HCEC 1CT (cell line): ENCODE measurements at regions not wholly inside any gene's neighbourhood (a gene's known extent, or its start where the extent isn't known, plus 50 kb on each side); places are given as distances from the start of the nearest gene placed in this dataset.

Source experiments
- DNase-seq: peaks from one replicate; pipeline ENCODE4 v3.0.0-alpha.2; 2017

DNA sequence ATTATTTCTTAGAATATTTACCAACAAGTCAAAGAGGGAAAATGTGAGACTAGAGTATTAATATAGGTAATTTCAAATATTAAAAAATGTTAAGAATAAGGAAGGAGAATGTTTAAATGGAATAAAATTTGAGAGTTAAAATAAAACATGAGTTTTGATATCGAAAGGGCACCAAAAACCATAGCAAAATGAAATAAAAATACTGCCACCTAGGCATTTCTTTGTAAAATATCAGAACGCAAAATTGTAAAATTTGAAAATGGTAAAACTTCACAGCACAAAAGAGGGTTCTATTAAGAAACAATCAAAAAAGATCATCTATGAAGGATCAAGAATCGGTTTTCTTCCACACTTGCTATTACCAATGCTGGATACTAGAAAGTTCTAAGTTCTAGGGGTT is 418.3 kb downstream of the TAF11L14 start:
- no peak for DNase-seq

DNA sequence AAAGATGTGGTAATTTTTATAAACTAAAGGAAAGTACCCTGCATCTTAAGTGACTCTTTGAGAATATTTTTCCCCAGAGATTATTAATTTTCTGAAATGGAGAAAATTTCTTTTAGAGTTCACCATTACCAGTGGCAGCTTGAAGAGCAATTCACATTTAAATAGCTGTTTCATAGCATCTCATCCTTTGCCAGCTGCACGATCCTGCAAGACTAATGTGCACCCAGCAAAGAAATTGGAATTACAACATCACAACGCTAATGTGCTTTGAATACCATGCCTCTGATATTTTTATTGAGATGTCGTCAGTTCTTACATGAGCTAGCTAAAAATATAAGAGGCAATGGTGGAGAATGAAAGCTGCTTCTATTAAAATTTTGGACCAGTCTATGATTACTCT is 423.5 kb downstream of the TAF11L14 start:
- no peak for DNase-seq

DNA sequence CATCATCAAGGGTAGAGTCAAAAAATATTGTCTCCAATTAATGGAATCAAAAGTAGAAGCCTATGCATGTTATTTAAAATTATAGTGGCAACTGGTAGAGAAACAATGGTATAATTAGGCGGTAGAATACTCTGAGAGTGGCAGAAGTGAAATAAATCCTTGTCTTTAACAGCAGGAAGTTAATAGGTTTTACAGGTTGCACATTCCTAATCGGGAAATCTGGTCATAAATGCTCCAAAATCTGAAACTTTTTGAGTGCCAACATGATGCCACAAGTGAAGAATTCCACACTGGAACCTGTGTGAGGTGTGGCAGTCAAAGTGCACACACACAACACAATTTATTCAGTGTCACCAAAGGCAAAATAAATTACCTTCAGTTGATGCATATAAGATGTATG is 433.4 kb downstream of the TAF11L14 start:
- DNase-seq: no peak

- DNase-seq: no peak
Observed at GRCh38 chr5:18068826-18069225, 434.6 kb downstream of the TAF11L14 start.

DNA sequence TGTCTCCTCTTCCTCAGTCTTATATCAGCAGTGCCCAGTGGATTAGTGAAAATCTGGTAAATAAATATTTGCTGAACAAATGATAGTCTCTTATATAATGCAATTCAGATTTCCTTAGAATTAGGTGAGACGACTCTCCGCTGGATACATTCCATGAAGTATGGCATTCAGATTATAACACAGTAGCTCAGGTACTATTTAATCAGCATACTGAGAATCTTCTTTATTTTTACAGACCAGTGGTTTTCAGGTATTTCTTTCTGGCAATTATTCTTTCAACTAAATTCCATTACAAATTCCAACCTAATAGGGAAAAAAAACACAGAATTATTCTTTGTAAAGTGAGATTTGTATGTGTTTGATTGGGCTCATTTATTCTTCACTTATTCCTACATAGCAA is 435.5 kb downstream of the TAF11L14 start:
- DNase-seq: no peak

- DNase-seq: no peak
Observed at GRCh38 chr5:18072600-18072999, 438.3 kb downstream of the TAF11L14 start.

DNA sequence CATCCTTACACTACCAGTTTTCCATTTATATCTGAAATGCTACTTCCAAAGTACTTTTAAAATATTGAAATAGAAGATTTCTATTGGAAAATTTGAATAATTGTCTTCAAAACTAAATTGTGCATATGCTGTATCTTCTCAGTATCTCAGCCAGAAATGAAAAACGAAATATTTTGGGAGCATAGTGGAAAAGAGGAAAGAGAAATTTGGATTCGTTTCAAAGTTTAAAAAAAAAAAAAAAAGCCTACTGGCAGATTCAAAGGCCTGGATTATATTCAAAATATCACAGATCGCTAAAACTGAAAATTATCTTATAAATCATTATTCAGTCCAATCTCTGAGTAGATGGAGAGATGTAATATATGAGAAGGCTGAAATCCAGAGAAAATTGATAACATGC is 440.7 kb downstream of the TAF11L14 start:
- no peak for DNase-seq

DNA sequence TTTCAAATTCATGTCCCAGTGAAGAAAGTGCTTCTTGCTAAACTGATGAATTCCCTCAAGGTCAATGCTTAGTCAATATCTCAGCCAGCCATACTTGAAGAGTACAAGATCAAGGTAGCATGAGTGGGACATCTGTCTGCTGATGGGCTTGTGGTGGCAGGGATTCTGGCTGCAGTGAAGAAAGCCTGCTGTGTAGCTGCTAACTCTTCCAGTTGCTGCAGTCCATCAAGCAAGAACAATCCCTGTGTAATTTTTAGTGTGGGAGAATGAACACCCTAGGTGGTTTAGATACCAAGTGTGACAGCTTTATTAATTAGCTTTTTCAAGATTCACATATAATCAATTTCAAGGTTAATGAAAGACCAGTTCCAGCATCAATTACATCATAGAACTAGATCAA is 443.9 kb downstream of the TAF11L14 start:
- no peak for DNase-seq

DNA sequence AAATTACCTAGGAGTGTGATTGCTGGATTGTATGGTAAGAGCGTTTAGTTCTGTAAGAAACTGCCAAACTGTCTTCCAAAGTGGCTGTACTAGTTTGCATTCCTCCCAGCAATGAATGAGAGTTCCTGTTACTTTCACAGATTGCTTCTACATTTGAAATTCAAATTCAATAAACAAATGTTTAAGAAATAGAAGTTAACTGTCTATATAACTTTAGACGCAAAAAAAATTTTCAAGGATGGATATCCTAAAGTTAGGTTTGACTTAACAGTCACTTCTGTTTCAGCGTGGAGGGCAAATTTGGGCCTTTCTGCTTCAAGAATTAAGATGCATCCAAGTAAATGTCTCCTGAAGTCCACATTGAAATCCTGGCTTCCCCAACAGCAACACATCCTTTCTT is 445.6 kb downstream of the TAF11L14 start:
- no peak for DNase-seq

DNA sequence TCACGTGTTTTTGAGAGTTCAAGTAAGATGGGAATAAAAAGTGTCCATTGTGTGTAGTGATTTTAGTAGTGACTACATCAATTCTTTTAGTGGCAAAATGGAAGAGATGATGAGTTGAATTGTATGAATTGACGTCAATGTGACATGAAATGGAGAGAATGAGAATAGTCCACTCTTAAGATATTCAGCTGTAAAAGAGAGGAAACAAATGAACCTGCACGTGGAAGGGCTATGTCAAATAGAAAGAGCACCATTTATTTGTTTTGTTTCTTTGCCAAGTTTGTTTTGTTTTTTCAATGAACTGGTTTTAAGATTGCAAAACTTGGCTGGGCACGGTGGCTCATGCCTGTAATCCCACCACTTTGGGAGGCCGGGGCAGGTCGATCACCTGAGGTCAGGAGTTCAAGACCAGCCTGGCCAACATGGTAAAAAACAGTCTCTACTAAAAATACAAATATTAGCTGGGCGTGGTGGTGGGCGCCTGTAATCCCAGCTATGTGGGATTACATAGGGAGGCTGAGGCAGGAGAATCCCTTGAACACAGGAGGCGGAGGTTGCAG is 453.8 kb downstream of the TAF11L14 start:
- no peak for DNase-seq

GRCh38 chr5:18090177-18090576 is 455.9 kb downstream of the TAF11L14 start:
- no peak for DNase-seq

DNA sequence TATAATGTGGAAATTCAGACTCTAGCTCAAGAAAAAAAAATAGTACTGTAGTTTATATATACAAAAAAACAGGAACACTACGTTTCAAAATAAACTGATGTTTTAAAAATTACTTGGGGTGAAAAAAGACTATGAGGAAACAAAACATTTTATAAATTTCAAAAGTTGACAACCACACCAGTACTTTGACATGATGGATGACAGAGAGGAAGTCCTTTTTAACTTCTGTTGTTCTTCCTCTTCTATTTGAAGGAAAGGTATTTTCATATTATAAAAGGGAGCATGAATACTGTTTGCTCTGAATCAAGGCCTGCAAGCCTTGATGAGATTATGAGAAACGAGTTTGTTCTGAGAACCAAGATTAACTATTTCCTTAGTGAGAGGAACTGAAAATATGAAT is 456.9 kb downstream of the TAF11L14 start:
- DNase-seq: no peak

- DNase-seq: no peak
Observed at GRCh38 chr5:18091758-18092157, 457.5 kb downstream of the TAF11L14 start.

DNA sequence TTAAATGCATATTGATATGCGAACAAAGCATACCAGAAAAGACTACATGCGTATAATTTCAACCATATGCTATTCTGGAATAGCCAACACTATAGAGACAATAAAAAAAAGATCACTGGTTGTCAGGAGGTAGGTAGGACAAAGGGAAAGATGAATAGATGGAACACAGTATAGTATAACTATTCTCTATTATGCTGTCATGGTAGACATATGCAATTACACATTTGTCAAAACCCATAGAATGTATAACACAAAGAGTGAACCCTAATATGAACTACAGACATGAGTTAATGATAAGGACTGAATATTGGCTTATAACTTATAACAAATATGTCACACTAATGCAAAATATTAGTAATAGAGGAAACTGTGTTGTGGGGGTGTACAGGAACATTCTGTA is 460.8 kb downstream of the TAF11L14 start:
- no peak for DNase-seq

GRCh38 chr5:18097817-18098216 is 463.6 kb downstream of the TAF11L14 start:
- DNase-seq: no peak

DNA sequence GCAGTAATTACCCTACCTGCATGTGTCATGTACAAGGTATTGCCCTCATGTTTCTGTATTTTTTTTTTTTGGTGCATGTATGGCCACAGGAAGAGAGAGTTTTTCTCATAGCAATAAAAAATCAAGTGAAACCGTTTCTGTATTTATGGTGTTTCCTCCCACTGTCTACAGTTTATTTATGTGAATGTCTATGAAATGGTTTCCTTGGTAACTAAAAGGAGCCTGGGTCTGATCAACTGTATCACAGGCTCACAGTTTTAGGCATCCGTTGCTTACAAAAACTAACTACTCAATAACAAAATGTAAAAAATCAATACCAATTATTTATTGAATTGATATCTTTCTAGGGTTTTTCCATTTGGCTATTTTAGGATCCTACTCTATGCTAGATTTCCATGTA is 464.4 kb downstream of the TAF11L14 start:
- DNase-seq: no peak

DNA sequence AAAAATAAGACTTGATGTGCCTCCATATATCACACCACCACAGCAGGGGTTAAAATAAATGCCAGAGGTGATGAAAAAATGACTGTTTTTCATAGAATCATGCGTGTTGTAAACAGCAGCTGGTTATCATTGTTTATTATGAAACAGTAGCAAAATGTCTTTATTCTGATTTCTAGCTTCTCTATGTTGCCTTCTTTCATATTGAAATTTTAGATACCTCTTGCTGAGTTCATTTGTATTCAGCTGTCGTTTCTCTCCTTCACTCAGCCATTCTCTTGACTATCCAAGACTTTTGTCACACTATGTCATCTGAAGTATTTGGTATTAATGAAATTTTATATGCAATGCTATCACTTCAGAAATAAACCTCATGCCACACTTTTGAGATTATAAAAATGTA is 465.0 kb downstream of the TAF11L14 start:
- DNase-seq: no peak

- no peak for DNase-seq
Observed at GRCh38 chr5:18101532-18101931, 467.3 kb downstream of the TAF11L14 start.

DNA sequence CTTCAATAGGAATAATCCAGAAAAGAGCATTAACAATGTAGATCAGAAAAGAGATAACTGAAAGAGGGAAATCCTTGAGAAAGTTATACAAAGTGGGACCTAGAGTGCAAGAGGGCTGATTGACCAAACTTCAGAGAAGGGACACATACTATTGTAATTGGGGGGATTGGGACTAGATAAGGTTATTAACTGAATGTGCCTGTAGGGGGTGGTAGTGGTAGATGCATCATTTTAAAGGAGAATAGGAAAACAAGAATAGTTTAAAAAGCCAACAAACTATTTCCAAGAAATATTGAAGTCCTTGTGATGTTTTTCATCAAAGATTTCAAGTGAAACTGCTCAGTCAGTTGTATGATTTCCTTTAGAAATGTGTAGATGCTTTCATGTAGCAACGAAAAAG is 468.5 kb downstream of the TAF11L14 start:
- DNase-seq: no peak

DNA sequence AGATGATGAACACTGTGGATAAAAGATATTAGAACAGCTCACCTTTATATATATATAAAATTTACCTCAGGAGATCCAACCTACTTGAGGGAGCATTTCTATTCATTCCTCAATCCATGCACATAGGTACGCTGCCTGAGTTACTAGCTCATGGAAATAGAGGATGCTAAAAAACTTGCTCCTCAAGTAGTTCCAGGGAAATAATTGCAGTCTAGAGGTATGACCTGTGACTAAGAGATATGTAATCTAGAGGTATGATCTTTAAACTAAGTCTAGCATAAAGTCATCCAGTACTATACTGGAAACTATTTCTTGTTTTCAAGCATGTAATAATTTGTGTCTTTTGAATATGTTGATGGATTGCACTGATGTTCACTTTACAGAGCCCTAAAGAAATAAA is 471.2 kb downstream of the TAF11L14 start:
- DNase-seq: no peak

DNA sequence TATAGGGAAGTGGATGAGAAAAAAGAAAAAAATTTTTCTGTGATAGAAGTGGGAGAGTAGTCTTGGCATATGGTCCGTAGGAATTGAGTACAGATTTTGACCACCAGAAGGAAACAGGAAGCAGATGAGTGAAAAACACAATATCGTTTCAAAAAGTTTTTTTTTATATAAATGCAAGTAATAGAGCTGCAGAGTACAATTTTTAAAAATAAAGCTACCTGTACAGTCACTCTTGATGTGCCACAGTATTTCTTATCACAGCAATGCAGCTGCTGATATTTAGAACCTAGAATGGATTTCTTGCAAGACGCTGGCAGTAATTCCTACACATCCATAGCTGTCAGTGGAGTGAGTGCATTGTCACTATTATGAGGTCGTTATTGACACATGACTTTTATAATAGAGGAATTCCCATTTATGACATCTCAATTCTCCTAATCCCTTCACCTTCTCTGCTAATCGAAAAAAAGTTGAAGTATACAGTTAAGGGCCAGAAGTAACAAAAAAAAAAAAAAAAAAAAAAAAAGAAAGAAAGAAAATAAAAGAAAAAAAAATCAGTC is 477.7 kb downstream of the TAF11L14 start:
- no peak for DNase-seq

GRCh38 chr5:18113721-18114120 is 479.5 kb downstream of the TAF11L14 start:
- no peak for DNase-seq

GRCh38 chr5:18114151-18114757 is 480.0 kb downstream of the TAF11L14 start:
- no peak for DNase-seq

DNA sequence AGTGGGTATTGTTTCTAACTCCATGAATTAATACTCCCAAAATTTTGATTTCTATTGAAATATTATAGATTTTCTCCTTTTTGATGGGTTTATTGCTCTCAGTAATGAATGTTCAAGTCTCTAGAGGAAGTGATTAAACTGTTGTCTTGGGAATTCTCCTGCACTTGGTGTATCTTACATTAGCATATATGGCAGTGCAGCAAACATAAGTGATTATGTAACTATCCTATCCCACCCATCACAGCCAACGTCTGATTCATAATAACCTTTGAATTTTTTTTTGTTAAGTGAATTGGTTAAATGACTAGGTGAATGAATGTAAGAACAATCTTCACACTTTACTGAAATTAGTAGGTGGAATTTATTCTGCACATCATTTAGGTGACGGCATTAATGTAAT is 483.7 kb downstream of the TAF11L14 start:
- DNase-seq: no peak

DNA sequence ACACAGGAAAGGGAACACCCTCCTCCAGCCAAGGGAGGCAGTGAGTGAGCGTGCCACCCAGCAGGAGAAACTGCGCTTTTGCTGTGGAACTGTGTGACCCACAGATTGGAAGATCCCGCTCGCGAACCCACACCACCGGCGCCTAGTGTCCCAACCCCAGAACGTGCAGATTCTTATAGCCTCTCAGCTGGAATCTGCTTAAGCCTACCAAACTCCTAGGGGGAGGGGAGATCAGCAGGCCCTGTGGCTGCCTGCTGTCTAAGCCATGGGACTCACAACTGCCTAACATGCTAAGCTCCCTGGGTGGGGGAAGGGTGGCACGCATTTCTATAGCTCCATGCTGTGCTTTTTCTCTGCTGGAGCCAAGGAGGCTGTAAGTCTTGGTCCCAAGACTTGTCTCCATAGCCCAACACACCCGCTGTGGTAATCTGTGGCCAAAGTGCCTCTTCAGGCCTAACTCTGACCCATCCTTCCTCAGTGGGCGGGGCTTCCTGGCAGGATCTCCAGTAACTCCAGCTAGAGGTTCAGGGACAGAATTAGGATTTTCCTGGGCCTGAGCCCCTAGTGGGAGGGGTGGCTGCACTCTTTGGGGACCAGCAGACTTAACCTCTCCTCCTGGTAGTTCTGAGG is 485.0 kb downstream of the TAF11L14 start:
- no peak for DNase-seq
